ENCODE measurements at regions not wholly inside any gene's neighbourhood (a gene's known extent, or its start where the extent isn't known, plus 50 kb on each side); places are given as distances from the start of the nearest gene placed in this dataset.

GRCh38 chr7:69388452-69389137, 209.7 kb upstream of the AUTS2 start:
- TF ChIP-seq, protein P1, sequence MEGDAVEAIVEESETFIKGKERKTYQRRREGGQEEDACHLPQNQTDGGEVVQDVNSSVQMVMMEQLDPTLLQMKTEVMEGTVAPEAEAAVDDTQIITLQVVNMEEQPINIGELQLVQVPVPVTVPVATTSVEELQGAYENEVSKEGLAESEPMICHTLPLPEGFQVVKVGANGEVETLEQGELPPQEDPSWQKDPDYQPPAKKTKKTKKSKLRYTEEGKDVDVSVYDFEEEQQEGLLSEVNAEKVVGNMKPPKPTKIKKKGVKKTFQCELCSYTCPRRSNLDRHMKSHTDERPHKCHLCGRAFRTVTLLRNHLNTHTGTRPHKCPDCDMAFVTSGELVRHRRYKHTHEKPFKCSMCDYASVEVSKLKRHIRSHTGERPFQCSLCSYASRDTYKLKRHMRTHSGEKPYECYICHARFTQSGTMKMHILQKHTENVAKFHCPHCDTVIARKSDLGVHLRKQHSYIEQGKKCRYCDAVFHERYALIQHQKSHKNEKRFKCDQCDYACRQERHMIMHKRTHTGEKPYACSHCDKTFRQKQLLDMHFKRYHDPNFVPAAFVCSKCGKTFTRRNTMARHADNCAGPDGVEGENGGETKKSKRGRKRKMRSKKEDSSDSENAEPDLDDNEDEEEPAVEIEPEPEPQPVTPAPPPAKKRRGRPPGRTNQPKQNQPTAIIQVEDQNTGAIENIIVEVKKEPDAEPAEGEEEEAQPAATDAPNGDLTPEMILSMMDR (conservative IDR thresholded peaks at IDR 0.05; ENCODE audit: low read length), result no peak
- no peak for TF ChIP-seq EZH2phosphoT487 (IDR thresholded peaks at IDR 0.05; ENCODE audit: borderline replicate concordance)
